ENCODE measurements at regions not wholly inside any gene's neighbourhood (a gene's known extent, or its start where the extent isn't known, plus 50 kb on each side); places are given as distances from the start of the nearest gene placed in this dataset.

DNA sequence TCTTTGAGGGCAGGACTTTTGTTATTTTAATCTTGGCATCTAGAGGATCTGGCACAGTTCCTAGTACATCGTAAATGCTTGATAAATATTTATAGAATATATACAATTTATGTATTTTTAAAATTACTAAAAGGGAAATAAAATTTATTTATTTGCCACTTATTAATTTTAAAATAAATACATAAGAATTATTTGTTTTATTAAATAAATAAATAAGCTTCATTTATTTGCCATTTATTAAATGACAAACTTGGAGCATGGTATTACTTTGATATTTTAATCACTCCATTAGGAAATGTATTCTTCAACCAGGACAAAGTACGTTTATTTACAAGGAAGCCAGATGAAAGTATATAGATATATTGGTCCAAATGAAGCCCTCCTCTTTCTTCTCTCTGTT, 118.7 kb upstream of the LRIG3 start:
- no peak for TF ChIP-seq NFE2L2 (conservative IDR thresholded peaks at IDR 0.05; ENCODE audit: low read length)
- TF ChIP-seq, protein P1, sequence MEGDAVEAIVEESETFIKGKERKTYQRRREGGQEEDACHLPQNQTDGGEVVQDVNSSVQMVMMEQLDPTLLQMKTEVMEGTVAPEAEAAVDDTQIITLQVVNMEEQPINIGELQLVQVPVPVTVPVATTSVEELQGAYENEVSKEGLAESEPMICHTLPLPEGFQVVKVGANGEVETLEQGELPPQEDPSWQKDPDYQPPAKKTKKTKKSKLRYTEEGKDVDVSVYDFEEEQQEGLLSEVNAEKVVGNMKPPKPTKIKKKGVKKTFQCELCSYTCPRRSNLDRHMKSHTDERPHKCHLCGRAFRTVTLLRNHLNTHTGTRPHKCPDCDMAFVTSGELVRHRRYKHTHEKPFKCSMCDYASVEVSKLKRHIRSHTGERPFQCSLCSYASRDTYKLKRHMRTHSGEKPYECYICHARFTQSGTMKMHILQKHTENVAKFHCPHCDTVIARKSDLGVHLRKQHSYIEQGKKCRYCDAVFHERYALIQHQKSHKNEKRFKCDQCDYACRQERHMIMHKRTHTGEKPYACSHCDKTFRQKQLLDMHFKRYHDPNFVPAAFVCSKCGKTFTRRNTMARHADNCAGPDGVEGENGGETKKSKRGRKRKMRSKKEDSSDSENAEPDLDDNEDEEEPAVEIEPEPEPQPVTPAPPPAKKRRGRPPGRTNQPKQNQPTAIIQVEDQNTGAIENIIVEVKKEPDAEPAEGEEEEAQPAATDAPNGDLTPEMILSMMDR (IDR thresholded peaks at IDR 0.05): no peak
- no peak for TF ChIP-seq RFX5 (IDR thresholded peaks at IDR 0.05)
- no peak for TF ChIP-seq JUNB (IDR thresholded peaks at IDR 0.05)
- no peak for TF ChIP-seq CHD4 (IDR thresholded peaks at IDR 0.05; ENCODE audit: borderline replicate concordance)

All from A549 (cell line).